Neural cell (in vitro differentiated cells): ENCODE measurements at regions not wholly inside any gene's neighbourhood (a gene's known extent, or its start where the extent isn't known, plus 50 kb on each side); places are given as distances from the start of the nearest gene placed in this dataset.

Source experiments
- H2AFZ ChIP-seq: fragments of 200-600, 300-800 bp; sonication (generic), shearing (Covaris generic); 2 replicates; pipeline ENCODE4 v1.6.0; 2014; ENCODE audit warnings: low read depth, mild to moderate bottlenecking, antibody characterized with exemption, low read length, moderate library complexity
- H3F3A ChIP-seq: fragments of 200-600 bp; shearing (Covaris generic); 2 replicates; pipeline ENCODE4 v1.6.1; 2016; ENCODE audit warnings: mild to moderate bottlenecking, moderate library complexity, mixed read lengths, antibody characterized with exemption, low read length; ENCODE audit not compliant: insufficient read depth, poor library complexity, severe bottlenecking
- H3K27ac ChIP-seq: fragments of 200-600, 300-800 bp; sonication (generic), shearing (Covaris generic); 2 replicates; pipeline ENCODE4 v1.5.1; 2014; ENCODE audit warnings: mild to moderate bottlenecking, low read length, moderate library complexity
- H3K27me3 ChIP-seq: fragments of 300-800, 200-600 bp; sonication (generic), shearing (Covaris generic); 2 replicates; pipeline ENCODE4 v1.6.0; 2014; ENCODE audit warnings: mild to moderate bottlenecking, low read depth, low read length, moderate library complexity; ENCODE audit not compliant: insufficient read depth
- H3K36me3 ChIP-seq: fragments of 300-800, 200-600 bp; sonication (generic), shearing (Covaris generic); 2 replicates; pipeline ENCODE4 v1.5.1; 2014; ENCODE audit warnings: mild to moderate bottlenecking, antibody characterized with exemption, low read length, moderate library complexity; ENCODE audit not compliant: insufficient read depth
- H3K4me2 ChIP-seq: fragments of 300-800, 200-600 bp; sonication (generic), shearing (Covaris generic); 2 replicates; pipeline ENCODE4 v1.6.0; 2014; ENCODE audit warnings: mild to moderate bottlenecking, low read length
- H3K4me3 ChIP-seq: fragments of 300-800, 200-600 bp; sonication (generic), shearing (Covaris generic); 2 replicates; pipeline ENCODE4 v1.5.1; 2014; ENCODE audit warnings: mild to moderate bottlenecking, low read length, moderate library complexity
- H3K79me2 ChIP-seq: fragments of 200-600 bp; shearing (Covaris generic); replicated peaks from 2 replicates; pipeline ENCODE4 v1.6.0; 2014; ENCODE audit warnings: mild to moderate bottlenecking, low read length, moderate library complexity; ENCODE audit not compliant: insufficient read depth
- H3K9ac ChIP-seq: fragments of 300-800, 200-600 bp; sonication (generic), shearing (Covaris generic); 2 replicates; pipeline ENCODE4 v1.6.1; 2016; ENCODE audit warnings: mild to moderate bottlenecking, low read length, mixed read lengths
- H3K9me2 ChIP-seq: fragments of 200-600 bp; shearing (Covaris generic); 2 replicates; pipeline ENCODE4 v1.6.1; 2016; ENCODE audit warnings: mild to moderate bottlenecking, low read length, mixed read lengths; ENCODE audit not compliant: insufficient read depth
- H3K9me3 ChIP-seq: fragments of 200-600, 300-800 bp; sonication (generic), shearing (Covaris generic); 2 replicates; pipeline ENCODE4 v1.6.1; 2016; ENCODE audit warnings: mild to moderate bottlenecking, mixed run types, low read length, moderate library complexity, mixed read lengths
- H4K20me1 ChIP-seq: fragments of 200-600 bp; shearing (Covaris generic); 2 replicates; pipeline ENCODE4 v1.6.1; 2016; ENCODE audit warnings: mild to moderate bottlenecking, mixed run types; ENCODE audit not compliant: insufficient read depth
- CTCF ChIP-seq: fragments of 450-650 bp; IDR thresholded peaks from 2 replicates; pipeline ENCODE4 v1.5.1; 2014; ENCODE audit warnings: antibody characterized with exemption, mild to moderate bottlenecking, moderate library complexity; ENCODE audit not compliant: poor library complexity, severe bottlenecking
- EP300 ChIP-seq: fragments of 450-650 bp; conservative IDR thresholded peaks from 2 replicates; pipeline ENCODE4 v1.6.1; 2014; ENCODE audit warnings: antibody characterized with exemption, mild to moderate bottlenecking, moderate library complexity; ENCODE audit not compliant: poor library complexity, severe bottlenecking
- EZH2 ChIP-seq: fragments of 200-600, 300-800 bp; shearing (Covaris generic), sonication (generic); IDR thresholded peaks from 2 replicates; pipeline ENCODE4 v1.6.1; 2014; ENCODE audit warnings: antibody characterized with exemption, low read length, borderline replicate concordance, mild to moderate bottlenecking; ENCODE audit not compliant: insufficient read depth, poor library complexity, severe bottlenecking
- MXI1 ChIP-seq: fragments of 450-650 bp; conservative IDR thresholded peaks from 2 replicates; pipeline ENCODE4 v1.6.1; 2014; ENCODE audit warnings: antibody characterized with exemption, mild to moderate bottlenecking; ENCODE audit not compliant: poor library complexity, severe bottlenecking
- POLR2AphosphoS5 ChIP-seq: IDR thresholded peaks from 2 replicates; pipeline ENCODE4 v1.6.1; 2012
- RAD21 ChIP-seq: fragments of 450-650 bp; conservative IDR thresholded peaks from 2 replicates; pipeline ENCODE4 v1.6.1; 2014; ENCODE audit warnings: antibody characterized with exemption, mild to moderate bottlenecking, moderate library complexity
- REST ChIP-seq: IDR thresholded peaks from 2 replicates; pipeline ENCODE4 v1.6.1; 2012; ENCODE audit warnings: borderline replicate concordance
- SMC3 ChIP-seq: fragments of 450-650 bp; conservative IDR thresholded peaks from 2 replicates; pipeline ENCODE4 v1.6.1; 2014; ENCODE audit warnings: antibody characterized with exemption, mild to moderate bottlenecking, moderate library complexity; ENCODE audit not compliant: poor library complexity
- TAF1 ChIP-seq: IDR thresholded peaks from 2 replicates; pipeline ENCODE4 v1.6.1; 2012; ENCODE audit warnings: low read depth

GRCh38 chr9:3768712-3769457 is 243.1 kb upstream of the RFX3 start:
- Histone ChIP-seq H3K79me2 (no peaks in the 10 kb centered on the region), H3K4me3 (no peak overlapping the region), H3F3A (no peaks in the 10 kb centered on the region), H3K27ac (no peak overlapping the region), H4K20me1 (no peaks in the 10 kb centered on the region), H3K27me3 (no peaks in the 10 kb centered on the region), H3K9ac (no peak overlapping the region), H2AFZ (no peak overlapping the region), H3K9me3 (no peaks in the 10 kb centered on the region), H3K4me2 (no peak overlapping the region), H3K9me2 (no peaks in the 10 kb centered on the region), H3K36me3 (no peaks in the 10 kb centered on the region)
- TF ChIP-seq EP300, result no peak
- no peak for TF ChIP-seq REST
- no peak for TF ChIP-seq CTCF
- no peak for TF ChIP-seq EZH2
- TF ChIP-seq SMC3, result no peak
- TF ChIP-seq MXI1, result no peak
- TF ChIP-seq TAF1, result no peak
- no peak for TF ChIP-seq RAD21
- TF ChIP-seq POLR2AphosphoS5, result no peak

- Histone ChIP-seq H3K79me2 (no peaks in the 10 kb centered on the region), H3K4me2 (no peak overlapping the region), H3K36me3 (no peaks in the 10 kb centered on the region), H3K9me3 (no peaks in the 10 kb centered on the region), H3K4me3 (no peak overlapping the region), H3K9ac (no peak overlapping the region), H3K27ac (no peak overlapping the region), H3K27me3 (no peaks in the 10 kb centered on the region), H3K9me2 (no peaks in the 10 kb centered on the region), H2AFZ (no peak overlapping the region), H4K20me1 (no peaks in the 10 kb centered on the region), H3F3A (no peaks in the 10 kb centered on the region)
- no peak for TF ChIP-seq SMC3
- no peak for TF ChIP-seq TAF1
- no peak for TF ChIP-seq EZH2
- no peak for TF ChIP-seq RAD21
- TF ChIP-seq CTCF, result no peak
- TF ChIP-seq POLR2AphosphoS5, result no peak
These were observed 242.5 kb upstream of the RFX3 start for GRCh38 chr9:3768286-3768685.
